IgD-negative memory B cell (primary cell): ENCODE measurements at regions not wholly inside any gene's neighbourhood (a gene's known extent, or its start where the extent isn't known, plus 50 kb on each side); places are given as distances from the start of the nearest gene placed in this dataset.
"Not testable (repeated sequence)": the region's sequence is repeated elsewhere in the genome, so short reads cannot be mapped to it uniquely, and the experiment has no call there.

Source experiments
- H3K27ac Mint-ChIP-seq, 3 donors: one replicate each; pipeline ENCODE4 v1.8.0; 2020 to 2022; ENCODE audit warnings: mild to moderate bottlenecking in 3 of 3, mixed read lengths in 3 of 3, moderate library complexity in 1 of 3
- H3K27me3 Mint-ChIP-seq: one replicate; pipeline ENCODE4 v1.8.0; 2021; ENCODE audit warnings: mixed read lengths
- H3K36me3 Mint-ChIP-seq: one replicate; pipeline ENCODE4 v1.8.0; 2020; ENCODE audit warnings: mild to moderate bottlenecking, mixed read lengths
- H3K4me1 Mint-ChIP-seq, 3 donors: one replicate each; pipeline ENCODE4 v1.8.0; 2020 to 2022; ENCODE audit warnings: mixed read lengths in 3 of 3, mild to moderate bottlenecking in 1 of 3
- H3K4me3 Mint-ChIP-seq, 4 donors: one replicate each; pipeline ENCODE4 v1.8.0; 2020 to 2022; ENCODE audit warnings: mild to moderate bottlenecking in 4 of 4, mixed read lengths in 4 of 4, moderate library complexity in 3 of 4
- H3K9me3 Mint-ChIP-seq, 3 donors: one replicate each; pipeline ENCODE4 v1.8.0; 2020 to 2021; ENCODE audit warnings: mixed read lengths in 3 of 3, mild to moderate bottlenecking in 1 of 3

DNA sequence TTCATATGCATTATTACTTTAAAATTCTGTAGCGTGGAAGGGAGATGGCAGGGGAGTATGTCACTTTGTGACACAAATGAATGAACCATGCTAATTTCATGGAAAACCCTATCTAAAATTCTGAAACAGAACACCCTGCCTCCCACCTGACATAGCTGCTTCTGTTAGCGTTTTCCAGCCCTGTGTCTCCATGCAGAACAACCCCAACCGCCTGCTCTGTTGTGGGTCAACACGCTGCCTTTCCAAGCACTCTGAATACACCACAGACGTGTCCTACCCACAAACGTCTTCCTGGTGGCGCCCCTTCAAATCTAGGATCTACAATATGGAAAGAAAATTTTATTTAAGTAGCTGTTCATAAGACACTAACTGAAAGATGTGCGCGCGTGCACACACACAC is 238.6 kb downstream of the TRIML1 start:
- Mint-ChIP-seq H3K4me3 (no peak overlapping the region), H3K27me3 (no peaks in the 10 kb centered on the region), H3K36me3 (no peaks in the 10 kb centered on the region), H3K9me3 (peaks cover 5 to 25% (median 15%) of the 10 kb centered on the region in 3 donors), H3K27ac (no peak overlapping the region), H3K4me1 (no peaks in the 10 kb centered on the region)

DNA sequence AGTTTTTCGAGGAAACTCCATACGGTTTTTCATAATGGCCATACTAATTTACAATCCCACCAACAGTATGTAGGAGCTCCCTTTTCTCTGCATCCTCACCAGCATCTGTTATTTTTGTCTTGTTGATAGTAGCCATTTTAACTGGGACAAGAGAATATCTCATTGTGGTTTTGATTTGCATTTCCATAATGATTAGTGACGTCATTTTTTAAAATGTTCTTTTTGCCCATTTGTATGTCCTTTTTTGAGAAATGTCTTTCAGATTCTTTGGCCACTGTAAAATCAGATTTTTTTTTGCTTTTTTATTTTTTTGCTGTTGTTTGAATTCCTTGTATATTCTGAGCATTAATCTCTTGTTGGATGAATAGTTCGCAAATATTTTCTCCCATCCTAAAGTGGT is 243.9 kb downstream of the TRIML1 start:
- Mint-ChIP-seq H3K9me3 (peaks cover 4 to 24% (median 10%) of the 10 kb centered on the region in 3 donors), H3K27me3 (no peaks in the 10 kb centered on the region), H3K36me3 (no peaks in the 10 kb centered on the region), H3K27ac (no peak overlapping the region), H3K4me3 (no peak overlapping the region), H3K4me1 (no peaks in the 10 kb centered on the region)

DNA sequence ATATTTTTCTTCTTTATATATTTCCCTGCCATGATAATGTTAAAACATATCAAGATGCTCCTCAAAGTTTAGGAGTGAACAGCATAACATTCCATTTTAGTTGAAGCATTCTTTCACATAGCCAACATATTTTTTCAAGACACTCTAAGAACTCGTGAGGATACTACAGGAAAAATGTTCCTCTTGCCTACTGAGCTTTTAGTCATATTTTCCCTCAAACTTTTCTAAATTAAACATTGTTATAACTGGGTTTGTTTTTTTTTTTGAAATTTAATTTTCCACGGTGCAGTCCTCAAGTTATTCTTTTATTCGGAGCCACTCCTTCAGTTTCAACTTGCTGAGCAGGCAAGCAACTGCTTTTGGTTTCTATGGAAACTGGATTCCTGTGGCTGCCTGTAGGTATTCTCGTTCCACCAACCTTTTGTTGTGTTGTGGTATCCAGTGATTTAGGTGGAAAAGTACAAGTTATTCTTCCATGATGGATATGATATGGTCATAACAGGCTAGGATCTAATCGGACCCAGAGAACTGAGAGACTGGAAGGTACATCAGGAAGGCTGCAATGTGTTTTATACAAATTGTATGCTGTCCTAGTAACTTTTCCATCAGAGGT is 248.0 kb downstream of the TRIML1 start:
- Mint-ChIP-seq H3K4me1 (no peaks in the 10 kb centered on the region), H3K27ac (no peak overlapping the region), H3K4me3 (no peak overlapping the region), H3K27me3 (no peaks in the 10 kb centered on the region), H3K9me3 (peaks cover 5 to 28% (median 6%) of the 10 kb centered on the region in 3 donors), H3K36me3 (no peaks in the 10 kb centered on the region)

DNA sequence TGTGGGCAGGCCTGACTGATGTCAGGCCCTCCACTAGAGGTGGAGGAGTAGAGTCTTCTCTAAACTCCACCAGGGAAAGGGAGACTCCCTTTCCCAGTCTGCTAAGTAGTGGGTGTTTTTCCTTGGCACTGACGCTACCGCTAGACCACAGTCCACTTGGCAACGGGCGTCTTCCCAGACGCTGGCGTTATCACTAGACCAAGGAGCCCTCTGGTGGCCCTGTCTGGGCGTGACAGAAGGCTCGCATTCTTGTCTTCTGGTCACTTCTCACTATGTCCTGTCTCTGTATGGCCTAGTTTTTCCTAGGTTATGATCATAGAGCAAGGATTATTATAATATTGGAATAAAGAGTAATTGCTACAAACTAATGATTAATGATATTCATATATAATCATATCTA is 252.1 kb downstream of the TRIML1 start:
- not testable (repeated sequence) for H3K4me1 Mint-ChIP-seq, H3K27ac Mint-ChIP-seq

DNA sequence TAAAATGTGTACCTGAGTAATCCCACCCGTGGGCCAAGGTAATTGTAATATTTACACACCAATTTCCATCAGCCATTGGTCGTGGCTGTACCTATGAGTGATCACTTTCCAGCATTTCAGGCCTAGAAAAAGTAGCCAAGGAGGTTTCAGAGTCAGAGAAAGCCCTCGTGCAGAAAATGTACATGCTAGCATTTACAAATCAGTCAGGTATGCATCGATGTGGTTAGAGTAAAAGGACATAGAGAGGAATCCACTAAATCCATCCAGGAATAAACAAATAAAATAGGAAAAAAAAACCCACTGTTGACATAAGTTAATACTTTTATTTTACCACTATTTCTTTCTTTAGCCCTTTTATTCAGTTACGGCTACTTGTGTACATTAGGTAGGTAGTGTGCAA is 256.8 kb downstream of the TRIML1 start:
- no peaks in the 10 kb centered on the region for H3K36me3 Mint-ChIP-seq
- no peaks in the 10 kb centered on the region for H3K27me3 Mint-ChIP-seq
- no peaks in the 10 kb centered on the region for H3K4me1 Mint-ChIP-seq
- H3K27ac Mint-ChIP-seq = no peak overlapping the region
- H3K4me3 Mint-ChIP-seq = no peak overlapping the region
- H3K9me3 Mint-ChIP-seq = peaks cover 2 to 5% (median 4%) of the 10 kb centered on the region in 3 donors

More for the DNA sequence above, 252.1 kb downstream of the TRIML1 start:
- H3K27me3 Mint-ChIP-seq, H3K9me3 Mint-ChIP-seq, H3K4me3 Mint-ChIP-seq, H3K36me3 Mint-ChIP-seq: not testable (repeated sequence)

DNA sequence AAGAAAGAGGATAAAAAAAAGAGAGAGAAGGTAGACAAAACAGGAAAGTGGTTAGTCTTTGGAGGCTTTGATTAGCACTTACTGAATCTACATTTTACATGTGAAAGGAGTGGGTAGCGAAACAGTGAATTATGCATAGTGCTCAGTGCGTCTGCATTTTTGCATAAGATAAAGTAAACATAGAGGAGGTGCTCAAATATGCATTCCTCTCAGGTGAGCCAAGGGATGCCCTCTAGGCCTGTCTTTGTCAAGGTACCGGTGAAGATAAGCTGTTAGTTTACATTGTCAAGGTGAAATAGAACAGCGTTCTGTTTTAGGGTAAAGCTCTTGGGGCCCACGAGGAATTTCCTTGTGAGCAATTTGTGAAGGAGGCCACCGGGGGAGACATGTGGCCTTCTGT is 260.6 kb downstream of the TRIML1 start:
- H3K27ac Mint-ChIP-seq = no peak overlapping the region
- no peak overlapping the region for H3K4me3 Mint-ChIP-seq
- no peaks in the 10 kb centered on the region for H3K27me3 Mint-ChIP-seq
- peaks cover 0 to 4% (median 2%) of the 10 kb centered on the region in 3 donors for H3K9me3 Mint-ChIP-seq
- no peaks in the 10 kb centered on the region for H3K36me3 Mint-ChIP-seq
- H3K4me1 Mint-ChIP-seq = no peaks in the 10 kb centered on the region

DNA sequence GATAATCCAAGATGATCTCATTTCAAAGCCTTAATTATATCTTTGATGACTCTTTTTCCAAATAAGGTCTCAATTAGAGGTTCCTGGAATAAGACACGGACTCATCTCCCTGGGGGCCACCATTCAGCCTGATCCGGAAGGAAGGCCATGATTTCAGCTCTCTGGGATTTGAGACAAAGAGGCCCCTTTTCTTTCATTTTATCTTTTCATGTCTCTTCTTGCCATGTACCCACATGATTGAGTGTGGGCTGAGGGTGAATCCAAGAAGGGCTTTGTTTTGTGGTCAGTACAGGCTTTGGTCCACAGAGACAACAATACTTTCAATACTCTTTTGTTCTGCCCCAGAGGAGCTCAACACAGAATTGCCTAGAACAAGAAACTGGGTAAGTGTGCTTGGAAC is 261.2 kb downstream of the TRIML1 start:
- Mint-ChIP-seq H3K4me3 (no peak overlapping the region), H3K4me1 (no peaks in the 10 kb centered on the region), H3K9me3 (peaks cover 0 to 4% (median 2%) of the 10 kb centered on the region in 3 donors), H3K27ac (no peak overlapping the region), H3K36me3 (no peaks in the 10 kb centered on the region), H3K27me3 (no peaks in the 10 kb centered on the region)

DNA sequence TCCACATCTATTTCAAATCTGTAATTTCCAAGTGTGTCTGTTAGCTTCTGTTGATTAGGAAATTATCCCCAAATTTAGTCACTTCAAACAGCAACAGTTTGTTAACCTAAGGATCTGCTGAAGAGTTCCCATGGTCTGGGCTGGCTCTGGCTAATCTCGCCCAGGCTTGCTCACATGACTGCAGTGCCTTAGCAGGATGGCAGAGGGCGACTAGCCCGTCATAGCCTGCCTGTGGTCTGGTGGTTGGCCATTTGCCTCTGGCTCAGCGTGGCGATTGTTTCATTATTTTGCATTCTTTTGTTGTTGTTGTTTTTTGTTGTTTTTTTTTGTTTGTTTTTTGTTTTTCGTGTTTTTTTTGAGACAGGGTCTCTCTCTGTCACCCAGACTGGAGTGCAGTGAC is 264.0 kb downstream of the TRIML1 start:
- H3K4me3 Mint-ChIP-seq = no peak overlapping the region
- H3K9me3 Mint-ChIP-seq = peaks cover 2 to 6% (median 4%) of the 10 kb centered on the region in 3 donors
- H3K27me3 Mint-ChIP-seq = no peaks in the 10 kb centered on the region
- no peaks in the 10 kb centered on the region for H3K36me3 Mint-ChIP-seq
- no peaks in the 10 kb centered on the region for H3K4me1 Mint-ChIP-seq
- no peak overlapping the region for H3K27ac Mint-ChIP-seq

DNA sequence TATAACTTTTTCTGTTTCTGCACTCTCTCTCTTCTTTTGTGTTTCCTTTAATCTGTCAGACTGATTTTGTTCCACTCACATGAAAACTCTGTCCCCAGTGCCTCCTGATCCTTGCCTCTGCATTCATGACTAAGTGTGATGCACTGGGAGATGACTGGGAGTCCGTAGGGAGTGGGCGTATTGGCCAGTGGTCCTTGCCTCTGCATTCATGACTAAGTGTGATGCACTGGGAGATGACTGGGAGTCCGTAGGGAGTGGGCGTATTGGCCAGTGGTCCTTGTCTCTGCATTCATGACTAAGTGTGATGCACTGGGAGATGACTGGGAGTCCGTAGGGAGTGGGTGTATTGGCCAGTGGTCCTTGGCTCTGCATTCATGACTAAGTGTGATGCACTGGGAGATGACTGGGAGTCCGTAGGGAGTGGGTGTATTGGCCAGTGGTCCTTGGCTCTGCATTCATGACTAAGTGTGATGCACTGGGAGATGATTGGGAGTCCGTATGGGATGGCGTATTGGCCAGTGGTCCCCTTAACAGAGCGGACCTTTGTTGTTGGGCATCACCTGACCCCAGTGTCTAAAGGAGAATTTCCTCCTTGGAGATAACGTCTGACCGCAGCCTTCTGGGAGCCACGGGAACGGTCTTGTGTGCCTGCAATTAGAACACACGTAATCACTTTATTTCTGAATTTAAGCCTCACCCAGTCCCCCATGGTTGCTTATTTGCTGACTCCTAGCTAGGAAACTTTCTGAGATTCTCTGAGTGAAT is 266.0 kb downstream of the TRIML1 start:
- H3K27me3 Mint-ChIP-seq, H3K9me3 Mint-ChIP-seq, H3K36me3 Mint-ChIP-seq, H3K4me3 Mint-ChIP-seq, H3K4me1 Mint-ChIP-seq, H3K27ac Mint-ChIP-seq: not testable (repeated sequence)

DNA sequence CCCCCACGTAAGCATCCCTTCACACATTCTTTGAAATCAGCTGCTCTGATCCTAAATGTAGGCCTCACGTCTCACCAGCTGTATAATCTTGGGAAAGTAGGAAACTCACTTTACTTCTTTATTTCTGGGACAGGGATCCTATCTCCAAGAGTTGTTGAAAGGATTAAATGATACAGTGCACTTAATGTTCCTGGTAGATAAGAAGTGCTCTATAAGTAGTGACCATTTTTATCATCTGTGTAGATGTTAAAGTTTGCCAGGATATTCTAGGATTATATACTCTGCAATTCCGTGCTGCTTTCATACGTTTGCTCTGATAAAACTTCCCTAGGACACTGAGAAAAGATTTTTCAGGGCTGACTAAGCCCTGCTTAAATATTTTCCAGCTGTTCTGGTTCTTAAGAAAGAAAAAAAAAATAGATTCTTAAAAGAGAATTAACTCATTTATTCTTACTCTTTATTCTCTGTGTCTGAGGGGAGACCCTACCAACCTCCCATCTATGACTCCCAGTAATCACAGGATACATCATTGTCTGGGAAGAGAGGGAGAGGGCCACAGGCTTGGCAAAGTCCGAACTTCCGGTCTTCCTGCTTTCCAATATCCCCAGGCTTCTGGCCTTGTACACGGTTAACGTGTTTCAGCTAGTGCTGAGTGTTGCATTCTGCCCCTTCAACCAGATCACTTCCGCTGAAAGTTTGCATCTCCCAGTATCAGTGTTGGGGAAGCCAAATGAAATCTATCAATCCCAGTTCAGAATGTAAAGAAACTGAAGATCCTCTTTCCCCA is 269.2 kb downstream of the TRIML1 start:
- Mint-ChIP-seq H3K27me3 (no peaks in the 10 kb centered on the region), H3K9me3 (peaks cover 3 to 8% (median 4%) of the 10 kb centered on the region in 3 donors), H3K4me1 (no peaks in the 10 kb centered on the region), H3K27ac (no peak overlapping the region), H3K36me3 (no peaks in the 10 kb centered on the region), H3K4me3 (no peak overlapping the region)

DNA sequence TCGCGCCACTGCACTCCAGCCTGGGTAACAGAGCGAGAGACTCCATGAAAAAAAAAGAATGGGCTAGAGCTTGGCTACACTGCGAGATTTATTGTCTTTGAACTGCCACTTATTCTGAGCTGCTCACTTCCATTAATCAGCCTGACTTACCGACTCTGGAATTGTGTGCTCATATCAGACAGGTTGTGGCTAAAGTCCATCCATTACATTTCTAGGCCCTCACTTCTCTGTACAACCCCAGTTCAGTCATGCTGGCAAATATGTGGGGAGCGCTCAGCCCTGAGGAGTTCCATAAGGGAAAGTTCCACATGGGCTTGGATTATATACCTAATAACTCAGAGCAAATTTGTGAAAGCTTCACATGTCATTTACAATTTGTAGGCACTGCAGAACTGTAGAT is 270.6 kb downstream of the TRIML1 start:
- Mint-ChIP-seq H3K4me3 (no peak overlapping the region), H3K27me3 (no peaks in the 10 kb centered on the region), H3K9me3 (peaks cover 3 to 10% (median 4%) of the 10 kb centered on the region in 3 donors), H3K36me3 (no peaks in the 10 kb centered on the region), H3K4me1 (no peaks in the 10 kb centered on the region), H3K27ac (no peak overlapping the region)

DNA sequence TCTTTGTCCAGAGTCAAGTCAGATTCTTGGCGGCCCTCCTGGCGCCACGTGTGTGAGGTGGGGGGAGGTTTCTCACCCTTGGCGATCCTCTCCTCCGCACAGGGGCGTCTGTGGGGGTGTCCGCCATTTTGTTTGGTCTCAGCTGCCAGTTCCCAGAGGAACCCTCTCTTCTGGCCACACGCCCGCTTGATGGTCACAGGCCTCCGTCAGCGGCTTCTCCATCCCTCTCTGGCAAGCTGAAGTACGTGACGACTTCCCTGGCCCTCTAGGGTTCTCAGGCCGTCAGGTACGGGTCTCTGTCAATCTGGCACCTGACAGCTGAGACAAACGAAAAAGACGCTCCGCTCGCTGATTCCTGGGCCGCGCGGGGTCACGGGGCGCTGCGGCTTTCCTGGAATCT is 272.6 kb downstream of the TRIML1 start:
- Mint-ChIP-seq H3K9me3 (peaks cover 5 to 10% (median 6%) of the 10 kb centered on the region in 3 donors), H3K4me3 (no peak overlapping the region), H3K27ac (no peak overlapping the region), H3K4me1 (no peaks in the 10 kb centered on the region), H3K27me3 (no peaks in the 10 kb centered on the region), H3K36me3 (no peaks in the 10 kb centered on the region)

DNA sequence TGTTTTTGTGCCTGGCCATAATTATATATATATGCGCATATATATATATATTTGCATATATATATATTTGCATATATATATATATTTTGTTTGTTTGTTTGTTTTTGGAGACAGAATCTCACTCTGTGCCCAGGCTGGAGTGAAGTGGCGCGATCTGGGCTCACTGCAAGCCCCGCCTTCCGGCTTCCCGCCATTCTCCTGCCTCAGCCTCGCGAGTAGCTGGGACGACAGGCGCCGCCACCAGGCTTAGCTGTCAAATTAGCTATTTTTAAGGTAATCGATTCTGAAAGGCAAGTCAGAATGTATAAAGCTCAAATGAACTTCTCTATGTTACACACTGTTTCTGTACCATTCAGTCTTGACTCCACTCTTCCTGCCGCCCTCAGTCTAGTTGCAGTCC is 273.3 kb downstream of the TRIML1 start:
- no peaks in the 10 kb centered on the region for H3K27me3 Mint-ChIP-seq
- H3K9me3 Mint-ChIP-seq = peaks cover 5 to 10% (median 6%) of the 10 kb centered on the region in 3 donors
- H3K4me3 Mint-ChIP-seq = no peak overlapping the region
- no peaks in the 10 kb centered on the region for H3K4me1 Mint-ChIP-seq
- H3K27ac Mint-ChIP-seq = no peak overlapping the region
- no peaks in the 10 kb centered on the region for H3K36me3 Mint-ChIP-seq

DNA sequence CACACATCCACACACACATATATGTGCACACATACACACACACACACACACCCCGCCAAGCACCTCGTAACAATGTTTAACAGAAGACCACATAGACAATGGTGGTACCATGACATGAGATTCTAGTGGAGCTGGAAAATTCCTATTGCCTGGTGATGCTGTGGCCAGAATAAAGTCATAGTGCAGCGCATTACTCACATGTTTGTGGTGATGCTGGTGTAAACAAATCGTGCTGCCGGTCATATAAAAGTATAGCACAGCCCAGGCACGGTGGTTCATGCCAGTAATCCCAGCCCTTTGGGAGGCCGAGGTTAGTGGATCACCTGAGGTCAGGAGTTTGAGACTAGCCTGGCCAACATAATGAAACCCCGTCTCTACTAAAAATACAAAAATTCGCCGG is 275.2 kb downstream of the TRIML1 start:
- Mint-ChIP-seq H3K27me3 (no peaks in the 10 kb centered on the region), H3K9me3 (peaks cover 2 to 6% (median 5%) of the 10 kb centered on the region in 3 donors), H3K27ac (no peak overlapping the region), H3K4me3 (no peak overlapping the region), H3K4me1 (no peaks in the 10 kb centered on the region), H3K36me3 (no peaks in the 10 kb centered on the region)

DNA sequence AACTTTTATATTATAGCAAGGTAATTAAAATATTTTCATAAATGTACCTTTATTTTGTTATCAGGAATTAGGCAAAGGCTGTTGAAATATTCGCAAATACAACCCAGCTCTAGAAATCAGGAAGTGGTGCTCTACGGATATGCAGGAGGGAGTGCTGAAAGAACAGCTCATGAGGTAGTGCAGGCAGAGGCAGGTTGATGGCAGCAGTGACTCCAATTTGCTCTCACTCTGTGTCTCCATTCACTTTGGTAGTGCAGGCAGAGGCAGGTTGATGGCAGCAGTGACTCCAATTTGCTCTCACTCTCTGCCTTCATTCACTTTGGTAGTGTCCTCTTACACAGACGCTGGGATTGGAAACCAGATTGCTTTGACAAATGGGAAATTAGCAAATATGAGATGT is 277.9 kb downstream of the TRIML1 start:
- Mint-ChIP-seq H3K36me3 (no peaks in the 10 kb centered on the region), H3K4me3 (no peak overlapping the region), H3K27ac (no peak overlapping the region), H3K9me3 (peaks cover 4 to 6% (median 5%) of the 10 kb centered on the region in 3 donors), H3K4me1 (no peaks in the 10 kb centered on the region), H3K27me3 (no peaks in the 10 kb centered on the region)
